ENCODE measurements at regions not wholly inside any gene's neighbourhood (a gene's known extent, or its start where the extent isn't known, plus 50 kb on each side); places are given as distances from the start of the nearest gene placed in this dataset.

DNA sequence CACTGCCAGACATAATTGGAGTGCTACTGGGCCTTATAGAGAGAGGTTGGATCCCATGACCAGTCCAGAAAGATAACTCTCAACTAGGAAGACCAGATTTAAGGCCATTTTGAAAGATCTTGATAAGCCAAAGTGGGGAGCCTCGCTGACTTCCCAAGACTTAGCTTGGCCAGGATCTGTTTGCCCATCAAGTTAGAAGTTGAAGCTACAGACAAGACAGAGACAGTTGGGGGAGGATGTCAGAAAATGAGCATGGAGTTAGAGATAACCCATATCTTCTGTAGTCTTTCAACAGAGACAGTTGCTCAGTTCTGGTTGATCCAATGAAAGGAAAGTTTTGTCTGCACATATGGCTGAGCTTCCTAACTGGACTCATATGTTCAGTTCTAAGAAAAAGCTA is 267.4 kb downstream of the HS3ST3A1 start:
- Histone ChIP-seq H3K4me1 (ENCODE audit: insufficient read depth) (no peaks in the 10 kb centered on the region), H3K4me3 (no peak overlapping the region), H3K27me3 (no peaks in the 10 kb centered on the region), H3K36me3 (no peaks in the 10 kb centered on the region), H3K27ac (no peak overlapping the region), H3K9me3 (no peaks in the 10 kb centered on the region)
- no peak for TF ChIP-seq EP300 (IDR thresholded peaks at IDR 0.05)
- no peak for TF ChIP-seq POLR2A (IDR thresholded peaks at IDR 0.05)
- TF ChIP-seq, protein P1, sequence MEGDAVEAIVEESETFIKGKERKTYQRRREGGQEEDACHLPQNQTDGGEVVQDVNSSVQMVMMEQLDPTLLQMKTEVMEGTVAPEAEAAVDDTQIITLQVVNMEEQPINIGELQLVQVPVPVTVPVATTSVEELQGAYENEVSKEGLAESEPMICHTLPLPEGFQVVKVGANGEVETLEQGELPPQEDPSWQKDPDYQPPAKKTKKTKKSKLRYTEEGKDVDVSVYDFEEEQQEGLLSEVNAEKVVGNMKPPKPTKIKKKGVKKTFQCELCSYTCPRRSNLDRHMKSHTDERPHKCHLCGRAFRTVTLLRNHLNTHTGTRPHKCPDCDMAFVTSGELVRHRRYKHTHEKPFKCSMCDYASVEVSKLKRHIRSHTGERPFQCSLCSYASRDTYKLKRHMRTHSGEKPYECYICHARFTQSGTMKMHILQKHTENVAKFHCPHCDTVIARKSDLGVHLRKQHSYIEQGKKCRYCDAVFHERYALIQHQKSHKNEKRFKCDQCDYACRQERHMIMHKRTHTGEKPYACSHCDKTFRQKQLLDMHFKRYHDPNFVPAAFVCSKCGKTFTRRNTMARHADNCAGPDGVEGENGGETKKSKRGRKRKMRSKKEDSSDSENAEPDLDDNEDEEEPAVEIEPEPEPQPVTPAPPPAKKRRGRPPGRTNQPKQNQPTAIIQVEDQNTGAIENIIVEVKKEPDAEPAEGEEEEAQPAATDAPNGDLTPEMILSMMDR (IDR thresholded peaks at IDR 0.05) = no peak
- intact Hi-C loops (cut with DNase I) = loop anchor here in 1 of 4 donors (10.0 kb wide), 1 partner anchor 960 kb away; no protein-coding TSS in a partner anchor
- no peak for DNase-seq
- 85 to 100% (median 93%) methylated on average over 1 of the region's 1 CpG for WGBS, 3 donors

DNA sequence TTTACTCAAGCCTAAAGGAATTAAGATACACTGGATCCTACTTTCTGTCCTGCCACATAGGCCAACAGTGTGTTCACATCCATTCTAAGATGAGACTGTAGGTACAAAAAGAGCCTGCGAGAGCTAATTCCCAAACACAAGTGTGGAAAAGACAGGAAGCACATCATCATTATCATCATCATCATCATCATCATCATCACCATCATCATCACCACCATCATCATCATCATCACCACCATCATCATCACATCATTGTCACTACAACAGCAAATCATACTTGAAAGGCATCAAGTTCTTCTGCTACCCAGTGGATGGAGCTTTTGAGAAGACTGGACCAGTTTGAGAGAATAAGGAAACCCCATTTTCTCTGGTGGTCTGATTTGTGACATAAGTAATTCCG is 268.1 kb downstream of the HS3ST3A1 start:
- DNase-seq = no peak
- intact Hi-C loops (cut with DNase I) = loop anchor here in 1 of 4 donors (10.0 kb wide), 1 partner anchor 961 kb away; no protein-coding TSS in a partner anchor
- Histone ChIP-seq H3K27me3 (no peaks in the 10 kb centered on the region), H3K4me1 (ENCODE audit: insufficient read depth) (no peaks in the 10 kb centered on the region), H3K27ac (no peak overlapping the region), H3K4me3 (no peak overlapping the region), H3K36me3 (no peaks in the 10 kb centered on the region), H3K9me3 (no peaks in the 10 kb centered on the region)
- 88 to 94% (median 88%) methylated on average over 2 of the region's 2 CpGs for WGBS, 3 donors
- no peak for TF ChIP-seq EP300 (IDR thresholded peaks at IDR 0.05)
- TF ChIP-seq, protein P1 (IDR thresholded peaks at IDR 0.05) = no peak
- TF ChIP-seq POLR2A (IDR thresholded peaks at IDR 0.05) = no peak

DNA sequence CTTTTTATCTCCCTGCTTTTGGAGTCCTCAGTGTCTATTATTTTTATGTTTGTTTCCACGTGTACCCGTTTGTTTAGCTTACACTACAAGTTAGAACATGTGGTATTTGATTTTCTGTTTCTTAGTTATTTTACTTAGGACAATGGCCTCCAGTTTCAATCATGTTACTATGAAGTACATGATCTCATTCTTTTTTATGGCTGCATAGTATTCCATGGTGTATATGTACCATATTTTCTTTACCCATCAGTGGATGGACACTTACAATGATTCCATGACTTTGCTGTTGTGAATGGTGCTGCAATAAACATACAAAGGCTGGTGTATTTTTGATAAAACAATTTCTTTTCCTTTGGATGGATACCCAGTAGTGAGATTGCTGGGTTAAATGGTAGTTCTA is 269.5 kb downstream of the HS3ST3A1 start:
- Histone ChIP-seq H3K4me1 (ENCODE audit: insufficient read depth) (no peaks in the 10 kb centered on the region), H3K36me3 (no peaks in the 10 kb centered on the region), H3K27ac (no peak overlapping the region), H3K4me3 (no peak overlapping the region), H3K9me3 (no peaks in the 10 kb centered on the region), H3K27me3 (no peaks in the 10 kb centered on the region)
- 88 to 93% (median 89%) methylated on average over 2 of the region's 2 CpGs for WGBS, 3 donors
- intact Hi-C loops (cut with DNase I) = loop anchor here in 1 of 4 donors (10.0 kb wide), 1 partner anchor 963 kb away; no protein-coding TSS in a partner anchor
- DNase-seq = no peak
- no peak for TF ChIP-seq POLR2A (IDR thresholded peaks at IDR 0.05)
- no peak for TF ChIP-seq EP300 (IDR thresholded peaks at IDR 0.05)
- TF ChIP-seq, protein P1 (IDR thresholded peaks at IDR 0.05) = no peak

DNA sequence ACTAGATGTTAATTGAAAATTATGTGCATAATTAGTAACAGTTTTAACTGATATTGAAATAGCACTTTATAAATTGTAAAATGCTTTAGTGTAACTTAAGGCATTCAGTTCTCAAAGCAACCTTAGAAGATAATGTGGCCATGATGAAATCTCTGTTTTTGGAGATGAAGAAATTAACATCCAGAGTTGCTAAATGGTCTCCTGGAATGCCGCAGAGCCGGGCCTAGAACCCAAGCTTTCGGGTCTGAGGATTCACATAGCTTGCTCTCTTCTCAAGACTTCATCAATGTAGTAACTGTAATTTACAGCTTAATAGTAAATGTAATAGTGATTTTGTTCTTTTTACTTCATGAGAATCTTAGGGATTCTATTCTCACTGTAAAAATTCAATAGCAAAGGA is 272.3 kb downstream of the HS3ST3A1 start:
- Histone ChIP-seq H3K36me3 (no peaks in the 10 kb centered on the region), H3K4me3 (no peak overlapping the region), H3K27me3 (no peaks in the 10 kb centered on the region), H3K27ac (no peak overlapping the region), H3K9me3 (no peaks in the 10 kb centered on the region), H3K4me1 (ENCODE audit: insufficient read depth) (no peaks in the 10 kb centered on the region)
- TF ChIP-seq, protein P1 (IDR thresholded peaks at IDR 0.05) = no peak
- no peak for TF ChIP-seq POLR2A (IDR thresholded peaks at IDR 0.05)
- no peak for TF ChIP-seq EP300 (IDR thresholded peaks at IDR 0.05)
- DNase-seq = no peak
- intact Hi-C loops (cut with DNase I) = no loop called here
- WGBS, 3 donors = 93 to 95% (median 94%) methylated on average over 3 of the region's 3 CpGs
